ENCODE measurements at regions not wholly inside any gene's neighbourhood (a gene's known extent, or its start where the extent isn't known, plus 50 kb on each side); places are given as distances from the start of the nearest gene placed in this dataset.
"Not testable (repeated sequence)": the region's sequence is repeated elsewhere in the genome, so short reads cannot be mapped to it uniquely, and the experiment has no call there.

GRCh38 chr2:35462226-35462998 is 893.2 kb upstream of the CRIM1 start:
- H3K36me3 ChIP-seq (ENCODE audit: control insufficient read depth in 2 of 2, insufficient read depth in 2 of 2, low read length in 1 of 2) = no peaks in the 10 kb centered on the region
- H3K27me3 ChIP-seq (ENCODE audit: control insufficient read depth in 1 of 2, insufficient read depth in 2 of 2, low read length in 2 of 2) = no peaks in the 10 kb centered on the region
- H3K9me3 ChIP-seq (ENCODE audit: control insufficient read depth in 2 of 2, insufficient read depth in 1 of 2, low read depth in 1 of 2, low read length in 1 of 2) = no peaks in the 10 kb centered on the region
- no peak overlapping the region for H3K4me3 ChIP-seq (ENCODE audit: low read depth in 1 of 2, low read length in 2 of 2)
- no peak overlapping the region for H3K27ac ChIP-seq (ENCODE audit: low read depth in 2 of 2, low read length in 1 of 2)
- 61 to 62% methylated on average over 5 of the region's 5 CpGs for WGBS, 2 donors
- H3K4me1 ChIP-seq (ENCODE audit: control insufficient read depth in 2 of 2, insufficient read depth in 2 of 2, low read length in 1 of 2) = no peaks in the 10 kb centered on the region

- Histone ChIP-seq H3K27me3 (ENCODE audit: control insufficient read depth in 1 of 2, insufficient read depth in 2 of 2, low read length in 2 of 2) (no peaks in the 10 kb centered on the region), H3K27ac (ENCODE audit: low read depth in 2 of 2, low read length in 1 of 2) (no peak overlapping the region), H3K4me3 (ENCODE audit: low read depth in 1 of 2, low read length in 2 of 2) (no peak overlapping the region)
Measured at GRCh38 chr2:35461406-35461805, 894.2 kb upstream of the CRIM1 start.

GRCh38 chr2:35454966-35455638 is 900.5 kb upstream of the CRIM1 start:
- no peak overlapping the region for H3K27ac ChIP-seq (ENCODE audit: low read depth in 2 of 2, low read length in 1 of 2)
- H3K36me3 ChIP-seq (ENCODE audit: control insufficient read depth in 2 of 2, insufficient read depth in 2 of 2, low read length in 1 of 2) = no peaks in the 10 kb centered on the region
- WGBS, 2 donors = 76 to 85% methylated on average over 3 of the region's 3 CpGs

More at GRCh38 chr2:35461406-35461805, 894.2 kb upstream of the CRIM1 start:
- H3K9me3 ChIP-seq (ENCODE audit: control insufficient read depth in 2 of 2, insufficient read depth in 1 of 2, low read depth in 1 of 2, low read length in 1 of 2) = no peaks in the 10 kb centered on the region
- H3K36me3 ChIP-seq (ENCODE audit: control insufficient read depth in 2 of 2, insufficient read depth in 2 of 2, low read length in 1 of 2) = no peaks in the 10 kb centered on the region
- no peaks in the 10 kb centered on the region for H3K4me1 ChIP-seq (ENCODE audit: control insufficient read depth in 2 of 2, insufficient read depth in 2 of 2, low read length in 1 of 2)

GRCh38 chr2:35447821-35448220 is 907.8 kb upstream of the CRIM1 start:
- Histone ChIP-seq H3K4me1 (ENCODE audit: control insufficient read depth in 2 of 2, insufficient read depth in 2 of 2, low read length in 1 of 2) (no peaks in the 10 kb centered on the region), H3K27ac (ENCODE audit: low read depth in 2 of 2, low read length in 1 of 2) (no peak overlapping the region), H3K27me3 (ENCODE audit: control insufficient read depth in 1 of 2, insufficient read depth in 2 of 2, low read length in 2 of 2) (no peaks in the 10 kb centered on the region)

More at GRCh38 chr2:35454966-35455638, 900.5 kb upstream of the CRIM1 start:
- Histone ChIP-seq H3K4me3 (ENCODE audit: low read depth in 1 of 2, low read length in 2 of 2) (no peak overlapping the region), H3K4me1 (ENCODE audit: control insufficient read depth in 2 of 2, insufficient read depth in 2 of 2, low read length in 1 of 2) (no peaks in the 10 kb centered on the region), H3K27me3 (ENCODE audit: control insufficient read depth in 1 of 2, insufficient read depth in 2 of 2, low read length in 2 of 2) (no peaks in the 10 kb centered on the region), H3K9me3 (ENCODE audit: control insufficient read depth in 2 of 2, insufficient read depth in 1 of 2, low read depth in 1 of 2, low read length in 1 of 2) (no peaks in the 10 kb centered on the region)

GRCh38 chr2:35447215-35447614 is 908.4 kb upstream of the CRIM1 start:
- no peaks in the 10 kb centered on the region for H3K36me3 ChIP-seq (ENCODE audit: control insufficient read depth in 2 of 2, insufficient read depth in 2 of 2, low read length in 1 of 2)

More at GRCh38 chr2:35447821-35448220, 907.8 kb upstream of the CRIM1 start:
- Histone ChIP-seq H3K36me3 (ENCODE audit: control insufficient read depth in 2 of 2, insufficient read depth in 2 of 2, low read length in 1 of 2) (no peaks in the 10 kb centered on the region), H3K9me3 (ENCODE audit: control insufficient read depth in 2 of 2, insufficient read depth in 1 of 2, low read depth in 1 of 2, low read length in 1 of 2) (no peaks in the 10 kb centered on the region), H3K4me3 (ENCODE audit: low read depth in 1 of 2, low read length in 2 of 2) (no peak overlapping the region)

GRCh38 chr2:35443087-35443486 is 912.5 kb upstream of the CRIM1 start:
- H3K36me3 ChIP-seq (ENCODE audit: control insufficient read depth in 2 of 2, insufficient read depth in 2 of 2, low read length in 1 of 2) = no peaks in the 10 kb centered on the region
- H3K9me3 ChIP-seq (ENCODE audit: control insufficient read depth in 2 of 2, insufficient read depth in 1 of 2, low read depth in 1 of 2, low read length in 1 of 2) = no peaks in the 10 kb centered on the region
- no peak overlapping the region for H3K4me3 ChIP-seq (ENCODE audit: low read depth in 1 of 2, low read length in 2 of 2)
- no peak overlapping the region for H3K27ac ChIP-seq (ENCODE audit: low read depth in 2 of 2, low read length in 1 of 2)
- H3K4me1 ChIP-seq (ENCODE audit: control insufficient read depth in 2 of 2, insufficient read depth in 2 of 2, low read length in 1 of 2) = no peaks in the 10 kb centered on the region
- H3K27me3 ChIP-seq (ENCODE audit: control insufficient read depth in 1 of 2, insufficient read depth in 2 of 2, low read length in 2 of 2) = no peaks in the 10 kb centered on the region

More at GRCh38 chr2:35447215-35447614, 908.4 kb upstream of the CRIM1 start:
- Histone ChIP-seq H3K4me3 (ENCODE audit: low read depth in 1 of 2, low read length in 2 of 2) (no peak overlapping the region), H3K27ac (ENCODE audit: low read depth in 2 of 2, low read length in 1 of 2) (no peak overlapping the region), H3K9me3 (ENCODE audit: control insufficient read depth in 2 of 2, insufficient read depth in 1 of 2, low read depth in 1 of 2, low read length in 1 of 2) (no peaks in the 10 kb centered on the region), H3K4me1 (ENCODE audit: control insufficient read depth in 2 of 2, insufficient read depth in 2 of 2, low read length in 1 of 2) (no peaks in the 10 kb centered on the region), H3K27me3 (ENCODE audit: control insufficient read depth in 1 of 2, insufficient read depth in 2 of 2, low read length in 2 of 2) (no peaks in the 10 kb centered on the region)
- WGBS, 2 donors = 68 to 69% methylated on average over 5 of the region's 5 CpGs

- H3K27me3 ChIP-seq (ENCODE audit: control insufficient read depth in 1 of 2, insufficient read depth in 2 of 2, low read length in 2 of 2); H3K4me1 ChIP-seq (ENCODE audit: control insufficient read depth in 2 of 2, insufficient read depth in 2 of 2, low read length in 1 of 2); H3K27ac ChIP-seq (ENCODE audit: low read depth in 2 of 2, low read length in 1 of 2); H3K4me3 ChIP-seq (ENCODE audit: low read depth in 1 of 2, low read length in 2 of 2); H3K36me3 ChIP-seq (ENCODE audit: control insufficient read depth in 2 of 2, insufficient read depth in 2 of 2, low read length in 1 of 2); H3K9me3 ChIP-seq (ENCODE audit: control insufficient read depth in 2 of 2, insufficient read depth in 1 of 2, low read depth in 1 of 2, low read length in 1 of 2): not testable (repeated sequence)
- WGBS, 2 donors = 91 to 94% methylated on average over 9 of the region's 9 CpGs
Measured at GRCh38 chr2:35441575-35441974, 914.0 kb upstream of the CRIM1 start.

GRCh38 chr2:35440308-35440707 is 915.3 kb upstream of the CRIM1 start:
- H3K9me3 ChIP-seq (ENCODE audit: control insufficient read depth in 2 of 2, insufficient read depth in 1 of 2, low read depth in 1 of 2, low read length in 1 of 2); H3K36me3 ChIP-seq (ENCODE audit: control insufficient read depth in 2 of 2, insufficient read depth in 2 of 2, low read length in 1 of 2): not testable (repeated sequence)
- 93 to 95% methylated on average over 17 of the region's 17 CpGs for WGBS, 2 donors

GRCh38 chr2:35436893-35437292 is 918.7 kb upstream of the CRIM1 start:
- H3K9me3 ChIP-seq (ENCODE audit: control insufficient read depth in 2 of 2, insufficient read depth in 1 of 2, low read depth in 1 of 2, low read length in 1 of 2); H3K27me3 ChIP-seq (ENCODE audit: control insufficient read depth in 1 of 2, insufficient read depth in 2 of 2, low read length in 2 of 2); H3K4me1 ChIP-seq (ENCODE audit: control insufficient read depth in 2 of 2, insufficient read depth in 2 of 2, low read length in 1 of 2); H3K4me3 ChIP-seq (ENCODE audit: low read depth in 1 of 2, low read length in 2 of 2); H3K27ac ChIP-seq (ENCODE audit: low read depth in 2 of 2, low read length in 1 of 2); H3K36me3 ChIP-seq (ENCODE audit: control insufficient read depth in 2 of 2, insufficient read depth in 2 of 2, low read length in 1 of 2): not testable (repeated sequence)
- WGBS, 2 donors = 86 to 89% methylated on average over 5 of the region's 5 CpGs

More at GRCh38 chr2:35440308-35440707, 915.3 kb upstream of the CRIM1 start:
- not testable (repeated sequence) for H3K4me1 ChIP-seq (ENCODE audit: control insufficient read depth in 2 of 2, insufficient read depth in 2 of 2, low read length in 1 of 2); H3K4me3 ChIP-seq (ENCODE audit: low read depth in 1 of 2, low read length in 2 of 2); H3K27me3 ChIP-seq (ENCODE audit: control insufficient read depth in 1 of 2, insufficient read depth in 2 of 2, low read length in 2 of 2); H3K27ac ChIP-seq (ENCODE audit: low read depth in 2 of 2, low read length in 1 of 2)

GRCh38 chr2:35428548-35428947 is 927.0 kb upstream of the CRIM1 start:
- Histone ChIP-seq H3K27me3 (ENCODE audit: control insufficient read depth in 1 of 2, insufficient read depth in 2 of 2, low read length in 2 of 2) (no peaks in the 10 kb centered on the region), H3K4me1 (ENCODE audit: control insufficient read depth in 2 of 2, insufficient read depth in 2 of 2, low read length in 1 of 2) (no peaks in the 10 kb centered on the region), H3K4me3 (ENCODE audit: low read depth in 1 of 2, low read length in 2 of 2) (no peak overlapping the region), H3K9me3 (ENCODE audit: control insufficient read depth in 2 of 2, insufficient read depth in 1 of 2, low read depth in 1 of 2, low read length in 1 of 2) (no peaks in the 10 kb centered on the region), H3K36me3 (ENCODE audit: control insufficient read depth in 2 of 2, insufficient read depth in 2 of 2, low read length in 1 of 2) (no peaks in the 10 kb centered on the region), H3K27ac (ENCODE audit: low read depth in 2 of 2, low read length in 1 of 2) (no peak overlapping the region)
- WGBS, 2 donors = 74 to 85% methylated on average over 1 of the region's 1 CpG
